Stimulated activated CD4-positive, alpha-beta T cell treated with anti-CD3 and anti-CD28 coated beads, Interleukin-2, amount 100 ng/mL, for 48 hours (primary cell): ENCODE measurements at regions not wholly inside any gene's neighbourhood (a gene's known extent, or its start where the extent isn't known, plus 50 kb on each side); places are given as distances from the start of the nearest gene placed in this dataset.
"Not testable (repeated sequence)": the region's sequence is repeated elsewhere in the genome, so short reads cannot be mapped to it uniquely, and the experiment has no call there.

Experiments
- DNase-seq, 2 donors: peaks; one replicate each; pipeline ENCODE4 v3.0.0-alpha.2; 2020

DNA sequence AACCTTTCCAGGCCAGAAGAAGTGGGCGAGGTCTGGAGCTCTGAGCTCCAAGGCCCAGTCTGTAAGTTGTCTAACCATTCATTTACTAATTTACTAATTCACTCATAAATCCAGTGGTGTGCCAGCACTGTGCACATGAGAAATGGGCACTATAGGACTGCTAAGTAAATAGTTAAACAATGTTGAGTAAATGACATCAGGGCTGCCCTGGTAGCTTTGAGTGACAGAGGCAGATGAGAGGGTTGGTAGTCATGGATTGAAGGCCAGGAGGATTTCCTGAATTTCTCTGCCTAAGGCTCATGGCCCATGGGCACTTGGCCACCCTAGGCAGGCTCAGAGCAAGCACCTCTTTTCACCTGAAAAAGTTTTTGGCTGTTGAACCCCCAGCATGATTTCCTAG, 216.9 kb upstream of the RXFP2 start:
- DNase-seq = no peak

DNA sequence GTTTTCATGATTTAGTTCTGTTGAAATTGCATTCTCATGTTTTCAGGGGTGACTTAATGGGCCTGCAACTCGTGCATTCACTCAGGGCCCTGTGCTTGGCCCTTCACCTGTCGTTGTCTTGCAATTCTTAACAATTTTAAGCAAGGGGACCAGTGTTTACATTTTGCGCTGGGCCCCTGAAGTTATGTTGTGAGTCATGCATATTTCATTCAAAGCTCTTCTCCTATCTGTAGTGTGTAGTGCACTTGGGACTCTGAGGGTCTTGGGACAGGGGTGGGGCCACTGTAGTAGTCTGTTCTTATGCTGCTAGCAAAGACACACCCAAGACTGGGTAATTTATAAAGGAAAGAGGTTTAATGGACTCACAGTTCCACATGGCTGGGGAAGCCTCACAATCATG, 211.2 kb upstream of the RXFP2 start:
- no peak for DNase-seq

DNA sequence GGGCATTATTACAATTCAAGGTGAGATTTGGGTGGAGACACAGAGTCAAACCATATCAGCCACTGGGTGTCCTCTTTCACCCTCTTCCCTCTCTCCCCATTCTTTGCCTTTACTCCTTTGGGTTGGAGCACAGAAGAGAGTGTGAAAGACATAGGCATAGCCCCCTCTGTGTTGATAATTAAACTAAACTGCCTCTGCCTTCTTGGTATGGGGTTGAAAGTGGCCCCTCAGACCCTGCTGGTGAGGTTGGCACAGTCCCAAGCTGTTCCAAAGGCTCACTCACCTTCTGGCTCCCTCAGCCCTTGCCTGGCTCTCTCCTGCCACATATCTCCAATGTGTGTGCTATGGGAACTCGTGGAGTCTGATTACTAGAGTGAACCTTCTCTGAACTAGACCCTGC, 210.6 kb upstream of the RXFP2 start:
- no peak for DNase-seq

DNA sequence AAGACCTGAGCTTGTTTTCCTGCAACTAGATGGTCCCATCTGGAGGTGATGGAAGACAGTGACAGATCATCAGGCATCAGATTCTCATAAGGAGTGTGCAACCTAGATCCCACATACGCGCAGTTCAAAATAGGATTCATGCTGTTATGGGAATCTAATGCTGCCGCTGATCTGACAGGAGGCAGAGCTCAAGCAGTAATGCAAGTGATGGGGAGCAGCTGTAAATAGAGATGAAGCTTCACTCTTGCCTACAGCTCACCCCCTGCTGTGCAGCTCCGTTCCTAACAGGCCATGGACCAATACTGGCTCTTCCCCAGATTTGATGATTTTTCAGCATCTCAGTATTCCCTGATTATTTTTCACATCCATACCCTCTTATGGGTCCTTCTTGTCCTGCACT, 208.4 kb upstream of the RXFP2 start:
- DNase-seq = no peak

DNA sequence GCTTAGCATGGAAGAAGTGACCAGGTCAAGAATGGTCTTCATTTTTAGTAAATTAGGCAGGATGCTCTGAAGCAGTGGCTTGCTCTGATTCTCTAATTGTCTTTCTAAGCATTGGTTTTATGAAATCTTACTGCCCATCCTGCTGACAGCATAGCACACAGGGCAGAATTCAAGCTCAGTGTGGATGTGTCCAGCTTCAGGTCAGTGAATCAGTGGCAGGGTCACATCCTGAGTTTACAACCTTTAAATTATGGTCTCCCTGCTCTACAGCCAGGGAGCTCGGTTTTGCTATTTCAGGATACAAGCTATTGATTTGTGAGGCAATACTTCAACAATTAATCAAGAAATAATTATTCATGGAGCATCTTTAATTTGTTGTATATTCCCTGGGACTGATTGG, 202.3 kb upstream of the RXFP2 start:
- DNase-seq = no peak

DNA sequence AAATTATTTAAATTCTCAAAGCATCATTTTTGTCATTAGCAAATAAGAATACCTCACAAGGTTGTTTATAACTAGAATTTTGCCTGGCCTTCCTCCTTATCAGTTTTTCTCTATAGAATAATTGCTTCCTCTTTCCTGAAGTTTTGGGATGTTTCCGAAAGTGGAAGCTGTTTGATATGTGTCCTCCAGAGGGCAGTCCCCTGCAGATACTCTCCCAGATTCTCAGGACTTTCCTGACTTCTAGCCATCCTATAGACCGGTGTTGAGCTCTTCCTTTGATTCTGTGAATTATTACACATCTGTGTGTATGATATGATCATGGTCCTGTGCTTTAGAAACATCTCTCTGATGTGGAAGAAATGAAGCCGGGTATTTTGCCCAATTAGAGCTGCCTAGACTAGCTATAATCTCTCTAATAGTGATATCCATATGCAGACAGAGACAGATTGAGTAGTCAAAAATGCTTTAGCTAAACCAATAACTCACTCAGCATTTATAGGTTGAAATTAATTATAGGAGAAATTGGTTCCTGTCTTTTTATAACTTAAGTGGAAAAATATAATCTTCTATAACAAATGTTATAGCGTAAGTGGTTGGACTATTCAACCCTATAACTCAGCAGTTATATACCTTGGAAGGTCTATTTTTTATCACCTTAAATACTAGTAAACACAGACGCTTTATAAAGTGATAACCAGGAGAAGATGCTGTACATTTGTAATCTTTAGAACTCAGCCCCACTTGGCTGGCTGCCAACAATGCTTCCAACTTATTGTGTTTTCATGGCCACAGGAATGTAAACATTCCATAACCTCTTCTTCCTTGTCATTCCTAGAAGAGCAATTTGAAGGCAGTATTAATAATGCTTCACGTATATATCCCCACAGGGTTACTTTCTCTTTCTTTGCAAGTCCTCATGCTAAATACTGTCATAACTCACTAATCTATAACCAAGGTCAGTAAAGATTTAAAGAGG, 201.0 kb upstream of the RXFP2 start:
- no peak for DNase-seq

DNA sequence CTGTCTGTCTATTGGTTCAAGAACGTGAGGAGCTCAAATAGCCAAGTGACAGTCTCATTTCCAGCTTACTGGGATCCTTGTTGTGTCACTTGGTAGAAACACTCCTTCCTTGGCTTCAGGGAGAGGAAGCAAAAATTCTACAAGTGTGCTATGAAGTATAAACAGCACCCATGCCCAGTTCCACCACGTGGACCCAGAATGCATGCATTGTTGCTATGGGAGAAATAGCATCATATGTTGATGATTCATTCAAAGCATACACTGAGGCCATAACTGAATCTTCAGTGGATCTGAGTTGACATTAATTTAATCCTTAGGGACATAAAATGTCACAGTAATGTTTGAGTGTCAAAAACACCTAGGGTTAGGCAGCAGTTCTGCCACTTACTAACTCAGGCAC, 199.0 kb upstream of the RXFP2 start:
- no peak for DNase-seq

DNA sequence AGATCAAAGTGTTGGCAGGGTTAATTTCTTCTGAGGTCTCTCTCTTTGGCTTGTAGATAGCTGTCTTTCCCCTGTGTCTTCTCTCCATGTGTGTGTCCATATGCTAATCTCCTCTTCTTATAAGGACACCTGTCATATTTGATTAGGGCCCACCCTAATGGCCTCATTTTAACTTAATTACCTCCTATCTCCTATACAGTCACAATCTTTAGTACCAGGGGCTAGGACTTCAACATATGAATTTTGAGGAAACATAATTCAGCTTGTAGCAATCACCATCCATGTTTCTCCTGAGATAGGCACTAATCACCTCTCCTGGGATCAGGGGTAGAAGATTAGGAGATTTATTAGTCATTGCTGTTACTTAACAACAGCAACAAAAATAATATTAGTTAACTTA, 196.1 kb upstream of the RXFP2 start:
- DNase-seq = no peak

DNA sequence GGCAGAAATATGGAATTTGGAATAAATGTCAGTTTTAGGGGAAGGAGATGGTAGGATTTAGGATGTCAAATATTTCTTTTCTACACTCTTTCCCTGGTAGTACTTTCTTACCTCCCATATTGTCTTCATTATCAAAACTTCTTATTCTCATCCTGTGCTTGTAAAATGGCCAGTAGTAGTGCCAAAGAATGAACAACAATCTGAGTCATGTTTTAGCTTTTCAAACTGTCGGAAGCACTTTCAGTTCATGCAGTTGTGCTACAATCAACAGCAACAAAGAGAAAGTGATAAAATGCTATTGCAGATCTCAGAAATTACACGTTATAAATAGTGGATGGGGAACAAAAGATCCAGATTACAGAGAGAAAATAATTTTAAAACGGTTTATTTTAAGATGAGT, 193.7 kb upstream of the RXFP2 start:
- DNase-seq = no peak

DNA sequence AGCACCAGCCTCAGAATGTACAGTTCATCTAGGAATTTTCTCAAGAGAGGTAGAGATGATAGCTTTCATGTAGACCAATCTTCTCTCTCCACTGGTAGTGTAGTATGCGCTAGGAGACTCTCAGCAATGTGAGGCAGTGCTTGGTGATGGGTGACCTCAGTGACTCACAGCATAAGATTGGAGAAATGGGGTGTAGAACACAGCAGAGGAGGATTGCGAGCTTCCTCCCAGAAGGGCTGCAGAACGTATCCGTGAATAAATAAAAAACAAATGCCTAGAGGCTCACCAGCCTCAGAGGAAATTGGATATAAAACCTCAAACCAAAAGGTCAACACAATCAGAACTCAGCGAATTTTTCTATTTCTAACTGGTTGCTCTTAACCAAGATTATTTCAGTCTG, 182.9 kb upstream of the RXFP2 start:
- DNase-seq = no peak

DNA sequence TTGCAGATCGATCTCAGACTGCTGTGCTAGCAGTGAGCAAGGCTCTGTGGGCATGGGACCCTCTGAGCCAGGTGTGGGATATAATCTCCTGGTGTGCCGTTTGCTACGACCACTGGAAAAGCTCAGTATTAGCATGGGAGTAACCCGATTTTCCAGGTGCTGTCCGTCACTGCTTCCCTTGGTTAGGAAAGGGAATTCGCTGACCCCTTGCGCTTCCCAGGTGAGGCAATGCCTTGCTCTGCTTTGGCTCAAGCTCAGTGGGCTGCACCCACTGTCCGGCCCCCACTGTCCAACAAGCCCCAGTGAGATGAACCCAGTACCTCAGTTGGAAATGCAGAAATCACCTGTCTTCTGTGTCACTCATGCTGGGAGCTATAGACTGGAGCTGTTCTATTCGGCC, 155.1 kb upstream of the RXFP2 start:
- not testable (repeated sequence) for DNase-seq

DNA sequence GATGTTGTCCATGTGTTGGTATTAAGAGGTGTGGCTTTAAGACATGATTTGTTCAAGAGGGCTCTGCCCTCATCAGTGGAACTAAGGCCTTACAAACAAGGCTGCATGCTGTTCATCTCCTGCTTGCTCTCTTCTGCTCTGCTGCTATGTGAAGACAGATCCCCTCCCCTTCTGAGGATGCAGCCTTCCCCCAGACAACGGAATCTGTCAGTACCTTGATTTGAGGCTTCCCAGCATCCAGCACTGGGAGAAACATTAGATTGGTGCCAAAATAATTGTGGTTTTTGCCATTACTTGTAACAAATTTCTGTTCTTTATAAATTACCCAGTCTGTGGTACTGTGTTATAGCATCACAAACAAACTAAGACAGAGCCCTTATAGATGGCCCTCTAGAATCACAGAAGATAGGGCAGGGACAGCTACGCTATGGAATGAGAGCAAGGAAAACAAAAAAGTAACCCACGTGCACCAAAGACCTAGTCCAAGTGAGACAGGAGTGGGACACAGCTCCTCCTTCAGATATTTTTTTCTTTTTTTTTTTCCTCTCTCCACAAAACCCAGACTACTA, 151.5 kb upstream of the RXFP2 start:
- DNase-seq = no peak

DNA sequence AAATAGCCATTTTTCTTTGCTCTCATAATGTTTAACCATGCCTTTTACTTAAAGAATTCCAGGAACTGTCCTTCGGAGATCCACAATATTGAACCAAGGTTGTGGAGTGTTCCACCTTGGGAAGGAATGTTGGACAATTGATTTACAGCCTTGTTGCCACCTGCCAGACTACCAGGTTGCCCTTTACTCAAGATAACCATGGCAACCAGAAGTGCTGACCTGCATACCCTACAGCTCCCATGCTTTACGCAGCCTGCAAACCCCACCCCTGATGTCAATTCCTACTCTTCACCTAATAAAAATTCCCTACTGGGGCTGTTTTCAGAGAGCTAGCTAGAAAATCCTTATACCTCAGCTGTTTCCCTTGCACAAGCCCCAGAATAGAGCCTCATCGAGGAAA, 151.0 kb upstream of the RXFP2 start:
- DNase-seq = no peak

DNA sequence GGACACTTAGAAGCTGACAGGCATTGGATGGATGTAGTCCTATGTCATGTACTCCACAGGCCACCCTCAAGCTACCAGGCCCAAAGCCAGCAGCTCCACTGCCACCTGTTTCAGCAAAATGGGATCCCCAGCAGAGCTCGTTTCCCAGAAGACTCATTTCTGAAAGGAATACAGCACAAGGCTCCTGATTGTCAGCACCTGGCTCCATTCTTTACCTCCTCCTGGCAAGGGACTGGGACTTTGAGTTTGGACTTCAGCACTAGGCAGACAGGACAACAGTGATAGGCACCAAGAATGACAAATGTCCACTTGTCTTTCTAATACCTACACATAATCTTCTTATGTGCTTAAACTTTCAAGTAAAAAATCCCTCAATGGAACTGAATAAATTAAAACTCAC, 150.4 kb upstream of the RXFP2 start:
- DNase-seq = no peak

DNA sequence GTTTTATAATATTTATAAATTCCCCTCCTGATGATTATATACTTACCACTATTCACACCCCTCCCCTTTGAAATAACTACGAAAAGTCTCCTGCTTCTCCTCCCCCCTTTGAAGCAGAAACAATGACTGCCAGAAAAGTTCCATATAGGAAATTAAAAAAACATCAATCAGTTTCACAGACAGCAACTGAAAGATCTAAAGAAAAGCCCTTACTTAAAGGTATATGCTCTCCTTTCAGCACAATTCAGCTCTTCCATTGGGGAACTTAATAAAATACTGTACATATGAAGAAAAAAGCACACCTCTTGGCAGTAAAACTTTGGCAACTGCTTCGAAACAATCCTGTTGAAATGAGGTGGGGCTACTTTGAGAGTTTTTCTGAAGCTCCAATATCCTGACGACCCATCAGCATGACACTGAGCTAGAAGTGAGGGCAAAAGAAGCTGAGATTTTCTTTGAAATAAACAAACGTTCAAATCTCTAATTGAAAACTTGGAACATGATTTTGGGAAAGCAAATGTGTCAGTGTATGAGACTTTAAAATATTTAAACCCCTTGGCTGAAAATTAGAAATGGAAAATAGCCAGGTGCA, 147.6 kb upstream of the RXFP2 start:
- DNase-seq = no peak

DNA sequence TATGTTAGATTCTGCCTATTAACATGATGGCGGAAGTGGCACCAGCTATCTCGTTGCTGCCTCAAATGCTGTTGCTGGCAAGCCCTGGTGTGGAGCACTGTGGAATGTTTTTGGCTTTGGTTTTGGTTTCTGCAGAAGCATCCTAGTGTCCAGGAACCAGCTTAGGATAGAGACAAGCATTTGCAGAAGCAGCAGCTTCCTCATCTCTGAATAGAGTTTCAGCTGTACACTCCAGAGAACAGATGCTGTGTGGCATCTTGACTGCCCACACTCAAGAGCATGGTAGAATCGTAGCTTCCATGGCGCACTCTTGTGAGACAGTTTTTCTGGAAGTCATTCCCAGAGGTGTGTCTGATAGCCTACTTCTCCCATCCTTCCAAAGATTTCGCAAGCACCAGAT, 145.3 kb upstream of the RXFP2 start:
- DNase-seq = no peak

DNA sequence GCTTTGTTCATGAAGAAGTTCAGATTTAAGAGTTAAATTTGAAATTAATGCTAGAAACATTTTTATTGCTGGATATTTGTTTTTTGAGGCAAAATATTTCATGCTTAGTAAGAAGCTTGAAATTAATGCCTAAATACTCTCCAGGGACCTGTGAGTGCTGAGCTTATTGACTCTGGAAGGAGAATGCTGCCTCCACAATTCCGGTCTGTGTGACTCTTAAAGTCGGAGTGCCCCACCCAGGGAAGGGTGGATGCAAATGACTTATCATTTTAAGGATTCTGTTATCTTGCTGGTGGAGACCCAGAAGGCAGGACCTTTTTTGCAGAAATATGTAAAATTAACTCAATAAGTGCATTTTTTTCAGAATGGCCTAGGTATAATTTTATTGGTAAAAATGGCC, 143.8 kb upstream of the RXFP2 start:
- DNase-seq = no peak

DNA sequence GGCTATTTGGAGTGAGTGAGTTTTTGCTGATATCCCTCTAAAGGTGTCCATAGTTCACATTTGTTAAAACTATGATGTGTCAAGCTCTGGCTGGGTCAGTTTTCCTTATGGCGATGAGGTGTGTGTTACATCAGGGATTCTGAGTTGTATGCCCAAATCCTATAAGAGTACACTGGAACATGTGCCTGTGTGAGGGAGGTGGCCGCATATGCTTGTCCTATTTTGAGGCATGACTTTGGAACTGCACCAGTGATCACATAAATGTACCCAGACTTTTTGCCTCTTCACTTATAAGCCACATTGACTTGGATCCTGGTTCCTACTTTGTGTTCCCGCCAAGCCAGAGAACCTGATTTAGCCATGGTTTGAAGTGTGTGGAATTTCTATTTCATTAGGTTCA, 140.3 kb upstream of the RXFP2 start:
- no peak for DNase-seq

DNA sequence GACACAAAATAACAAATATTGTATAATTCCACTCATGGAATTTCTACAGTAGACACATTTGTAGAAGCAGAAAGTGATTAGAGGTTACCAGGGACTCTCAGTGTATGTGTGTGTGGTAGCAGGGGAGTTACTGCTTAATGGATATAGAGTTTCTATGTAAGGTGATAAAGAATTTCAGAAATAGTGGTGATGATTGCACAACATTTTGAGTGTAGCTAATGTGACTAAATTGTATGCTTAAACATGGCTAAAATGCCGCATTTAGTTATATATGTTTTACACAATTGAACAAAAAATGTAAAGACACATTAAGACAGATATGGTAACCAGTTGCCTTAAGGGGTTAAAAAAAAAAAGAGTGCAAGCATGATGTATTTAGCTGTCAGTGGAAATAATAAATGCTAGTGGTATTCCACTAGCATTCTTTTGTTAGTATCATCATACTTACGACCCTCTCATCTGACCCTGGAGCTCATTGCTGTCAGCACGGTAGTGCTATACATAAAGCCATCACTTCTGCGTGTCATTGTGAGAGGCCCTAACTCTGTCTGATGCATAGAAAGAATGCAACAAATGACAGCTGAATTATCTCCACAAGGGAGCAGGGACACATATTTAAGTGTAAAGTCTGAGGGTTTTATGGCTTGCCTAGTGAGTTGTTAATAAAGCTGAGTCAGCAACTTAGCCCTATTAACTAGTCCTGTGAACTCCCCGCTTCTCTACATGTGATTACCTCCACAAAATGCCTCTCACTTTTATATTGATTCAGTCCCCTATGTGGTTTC, 134.1 kb upstream of the RXFP2 start:
- no peak for DNase-seq

DNA sequence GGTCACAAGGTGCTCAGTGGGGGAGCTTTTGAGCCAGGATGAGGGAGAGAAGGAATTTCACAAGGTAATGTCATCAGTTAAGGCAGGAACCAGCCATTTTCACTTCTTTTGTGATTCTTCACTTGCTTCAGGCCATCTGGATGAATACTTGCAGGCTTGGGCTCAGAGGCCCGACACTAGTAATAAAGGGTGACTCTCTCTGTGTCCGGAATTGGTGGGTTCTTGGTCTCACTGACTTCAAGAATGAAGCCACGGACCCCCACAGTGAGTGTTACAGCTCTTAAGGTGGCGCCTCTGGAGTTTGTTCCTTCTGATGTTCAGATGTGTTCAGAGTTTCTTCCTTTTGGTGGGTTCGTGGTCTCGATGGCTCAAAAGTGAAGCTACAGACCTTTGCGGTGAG, 131.8 kb upstream of the RXFP2 start:
- DNase-seq = not testable (repeated sequence)

DNA sequence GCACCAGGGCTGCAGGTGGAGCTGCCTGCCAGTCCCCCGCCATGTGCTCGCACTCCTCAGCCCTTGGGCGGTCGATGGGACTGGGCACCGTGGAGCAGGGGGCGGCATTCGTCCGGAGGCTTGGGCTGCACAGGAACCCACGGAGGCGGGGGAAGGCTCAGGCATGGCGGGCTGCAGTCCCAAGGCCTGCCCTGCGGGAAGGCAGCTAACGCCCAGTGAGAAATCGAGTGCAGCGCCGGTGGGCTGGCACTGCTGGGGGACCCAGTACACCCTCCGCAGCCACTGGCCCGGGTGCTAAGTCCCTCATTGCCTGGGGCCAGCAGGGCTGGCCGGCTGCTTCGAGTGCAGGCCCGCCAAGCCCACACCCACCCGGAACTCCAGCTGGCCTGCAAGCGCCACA, 130.5 kb upstream of the RXFP2 start:
- DNase-seq = not testable (repeated sequence)

DNA sequence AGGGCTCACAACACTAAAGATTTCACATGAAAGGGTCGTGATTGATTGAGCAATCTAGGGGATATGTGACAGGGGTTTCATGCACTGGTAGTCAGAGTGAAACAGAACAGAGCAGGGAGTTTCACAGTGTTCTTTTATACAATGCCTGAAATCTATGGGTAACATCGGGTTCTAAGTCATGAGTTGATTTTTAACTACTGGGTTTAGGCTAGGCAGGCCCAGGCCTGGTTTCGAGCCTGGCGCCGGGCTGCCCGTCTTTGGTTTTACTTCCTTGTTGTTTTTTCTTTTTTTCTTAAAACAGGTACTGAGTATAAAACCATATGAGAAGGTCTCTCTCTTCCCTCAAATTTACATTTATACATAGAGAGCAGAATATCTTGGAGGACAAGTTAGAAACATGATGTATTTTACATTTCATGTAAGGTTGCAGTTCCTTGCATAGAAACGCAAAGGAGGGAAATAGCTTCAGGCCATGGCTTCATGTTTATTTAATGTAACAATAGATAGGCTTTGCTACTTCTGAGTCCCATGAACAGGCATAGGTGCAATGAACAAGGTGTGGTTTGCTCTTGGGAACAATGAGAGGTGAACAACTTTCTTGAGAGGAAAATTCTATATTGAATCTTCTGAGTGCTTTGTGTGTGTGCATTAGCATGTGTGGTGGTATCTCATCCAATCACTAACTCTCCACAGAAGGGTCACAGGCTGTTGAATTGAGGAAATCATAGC, 128.9 kb upstream of the RXFP2 start:
- DNase-seq = no peak

DNA sequence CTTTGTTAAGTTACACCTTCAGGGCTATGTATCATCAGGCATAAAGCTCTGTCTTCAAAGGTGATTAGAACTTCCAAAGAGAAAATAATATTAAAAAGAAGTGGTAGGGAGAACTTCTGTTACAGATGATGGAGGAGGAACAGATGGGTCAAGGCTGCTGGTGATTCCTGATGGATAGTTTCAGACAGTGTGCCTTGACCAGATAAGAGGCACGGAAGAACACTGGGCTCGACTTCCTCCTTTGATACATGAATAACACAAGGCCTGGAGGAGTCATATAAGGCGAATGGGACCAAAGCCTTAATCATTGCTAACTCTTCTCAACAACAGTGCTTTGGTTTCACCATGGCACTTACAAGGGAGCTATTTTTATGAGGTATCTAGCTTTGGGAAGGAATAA, 128.1 kb upstream of the RXFP2 start:
- no peak for DNase-seq
